GM21515 (cell line): ENCODE measurements at regions not wholly inside any gene's neighbourhood (a gene's known extent, or its start where the extent isn't known, plus 50 kb on each side); places are given as distances from the start of the nearest gene placed in this dataset.

Experiments used
- ATAC-seq: cut with Tn5 transposase; IDR thresholded peaks from one replicate; pipeline ENCODE4 v1.9.1; 2021; ENCODE audit not compliant: unreplicated experiment

GRCh38 chr9:115914291-115914690 is 239.3 kb upstream of the PAPPA start:
- ATAC-seq, result no peak

- ATAC-seq, result no peak
Measured at GRCh38 chr9:115921301-115921700, 232.3 kb upstream of the PAPPA start.

- no peak for ATAC-seq
Measured at GRCh38 chr9:115922444-115922843, 231.1 kb upstream of the PAPPA start.

GRCh38 chr9:115923410-115923809 is 230.2 kb upstream of the PAPPA start:
- ATAC-seq, result no peak

DNA sequence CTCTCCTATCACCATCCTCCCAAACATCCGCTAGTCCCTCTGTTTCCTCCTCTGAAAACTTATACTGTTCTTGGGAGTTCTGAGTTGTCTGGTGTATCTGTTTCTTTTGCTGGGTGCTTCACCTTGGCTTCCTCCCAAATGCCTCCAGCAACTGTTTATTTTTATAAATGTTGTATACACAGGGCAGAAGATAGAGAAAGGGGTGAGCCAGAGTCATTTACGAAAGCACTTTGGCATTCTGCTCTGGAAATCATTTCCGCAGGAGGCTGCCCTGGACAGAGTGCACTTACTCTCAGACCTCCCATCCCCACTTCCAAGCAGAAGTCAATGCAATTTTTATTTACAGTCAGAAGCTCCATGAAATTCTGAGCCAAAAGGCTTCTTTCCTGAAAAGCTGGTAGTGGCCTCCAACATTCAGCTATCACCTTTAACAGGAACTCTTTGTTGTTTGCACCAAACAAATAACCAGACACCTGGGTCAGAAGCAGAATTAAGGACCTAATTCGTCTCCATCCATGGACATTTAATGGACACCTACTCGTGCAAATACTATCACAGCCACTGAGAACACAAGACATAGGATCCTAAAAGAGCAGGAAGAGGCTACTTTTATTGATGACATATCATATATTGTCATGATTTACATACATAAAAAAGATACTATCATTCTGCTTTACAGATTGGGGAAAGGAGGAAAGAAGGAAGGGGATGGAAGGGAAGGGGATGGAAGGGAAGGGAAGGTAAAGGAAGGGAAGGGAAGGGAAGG is 229.5 kb upstream of the PAPPA start:
- ATAC-seq, result no peak

DNA sequence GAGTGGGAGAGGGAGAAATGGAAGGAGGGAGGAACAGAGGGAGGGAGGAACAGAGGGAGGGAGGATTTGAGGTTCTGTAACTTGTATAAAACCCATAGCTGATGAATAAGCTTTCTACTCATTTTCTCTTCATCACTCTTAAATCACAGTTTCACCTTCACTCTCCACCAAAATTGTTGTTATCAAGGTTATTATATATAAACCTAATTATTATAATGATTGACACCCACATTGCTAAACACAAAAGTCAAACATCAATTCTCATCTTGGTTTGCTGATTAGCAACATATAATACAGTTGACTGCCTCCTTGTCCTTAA is 229.0 kb upstream of the PAPPA start:
- no peak for ATAC-seq

GRCh38 chr9:115925424-115925823 is 228.2 kb upstream of the PAPPA start:
- ATAC-seq, result no peak

DNA sequence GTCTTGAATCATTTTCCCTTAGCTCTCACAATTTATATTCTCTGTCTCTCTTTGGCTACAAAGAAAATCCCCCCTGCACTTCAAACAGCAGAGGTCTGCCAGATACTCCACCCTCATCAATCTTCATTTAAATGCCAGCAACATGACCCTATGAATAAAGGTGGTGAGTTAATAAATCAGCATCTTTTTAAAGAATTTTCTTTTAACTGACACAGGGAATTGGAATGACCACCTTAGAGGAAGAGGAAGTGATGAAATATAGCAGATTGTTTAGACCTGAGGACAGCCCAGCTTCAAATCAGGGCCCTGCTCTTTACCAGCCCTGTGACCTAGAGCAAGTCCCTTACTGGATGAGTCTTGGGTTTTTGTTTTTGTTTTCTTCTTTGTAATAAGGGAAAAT is 223.1 kb upstream of the PAPPA start:
- ATAC-seq, result no peak

DNA sequence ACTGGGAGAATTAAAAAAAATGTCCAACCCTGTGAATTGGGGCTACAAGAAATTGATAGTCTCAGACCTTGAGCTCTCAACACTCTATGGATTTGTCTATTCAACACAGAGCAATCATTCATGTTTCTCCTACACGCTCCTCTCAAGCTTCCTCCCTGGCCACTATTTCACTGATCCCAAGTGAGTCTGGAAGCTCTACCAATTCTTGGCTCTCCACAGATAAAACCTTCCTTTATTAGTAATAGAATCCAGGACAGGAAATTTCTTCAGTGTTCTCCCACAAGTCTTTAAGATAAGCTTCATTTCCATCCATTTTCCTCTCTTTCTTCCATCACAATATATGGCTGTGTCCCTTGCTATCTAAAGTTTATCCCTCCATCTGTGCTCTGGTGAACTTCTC is 215.1 kb upstream of the PAPPA start:
- ATAC-seq, result no peak

- no peak for ATAC-seq
Measured at GRCh38 chr9:115939065-115939765, 214.4 kb upstream of the PAPPA start.

DNA sequence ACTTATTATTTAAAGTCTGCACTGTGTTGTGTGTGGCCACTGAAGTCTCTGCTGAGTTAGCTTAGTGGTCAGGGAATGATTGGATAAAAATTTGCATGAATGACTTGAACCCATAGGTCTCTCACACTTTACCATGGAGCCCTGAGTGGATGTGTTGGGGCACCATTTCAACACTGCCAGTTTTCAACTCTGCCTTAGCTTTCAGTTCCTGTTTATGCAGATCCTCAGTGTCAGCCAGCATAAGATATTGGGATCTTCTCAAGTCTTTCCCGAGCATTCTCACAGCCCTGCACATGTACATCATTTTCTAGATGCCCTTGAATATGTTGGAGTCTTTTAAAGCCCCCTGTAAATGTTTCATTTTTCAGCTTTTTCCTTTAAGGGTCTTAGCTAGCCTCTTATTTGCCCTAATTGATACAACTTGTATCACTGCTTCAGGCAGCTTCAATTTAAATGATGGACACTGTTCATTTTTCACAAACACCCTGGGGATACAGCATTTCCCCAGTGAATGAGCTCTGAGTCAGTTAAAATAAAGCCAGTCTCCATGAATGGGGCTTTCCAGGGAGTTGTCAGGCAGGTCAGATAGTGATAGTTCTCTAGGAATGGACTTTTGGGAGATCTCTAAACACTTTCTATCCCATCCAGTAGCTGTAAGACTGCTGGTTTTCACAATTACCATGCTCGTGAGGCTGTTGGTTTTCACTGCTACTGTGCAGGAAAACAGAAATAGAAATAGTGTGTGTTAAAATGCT is 211.9 kb upstream of the PAPPA start:
- ATAC-seq, result no peak

GRCh38 chr9:115943431-115944165 is 210.0 kb upstream of the PAPPA start:
- no peak for ATAC-seq

DNA sequence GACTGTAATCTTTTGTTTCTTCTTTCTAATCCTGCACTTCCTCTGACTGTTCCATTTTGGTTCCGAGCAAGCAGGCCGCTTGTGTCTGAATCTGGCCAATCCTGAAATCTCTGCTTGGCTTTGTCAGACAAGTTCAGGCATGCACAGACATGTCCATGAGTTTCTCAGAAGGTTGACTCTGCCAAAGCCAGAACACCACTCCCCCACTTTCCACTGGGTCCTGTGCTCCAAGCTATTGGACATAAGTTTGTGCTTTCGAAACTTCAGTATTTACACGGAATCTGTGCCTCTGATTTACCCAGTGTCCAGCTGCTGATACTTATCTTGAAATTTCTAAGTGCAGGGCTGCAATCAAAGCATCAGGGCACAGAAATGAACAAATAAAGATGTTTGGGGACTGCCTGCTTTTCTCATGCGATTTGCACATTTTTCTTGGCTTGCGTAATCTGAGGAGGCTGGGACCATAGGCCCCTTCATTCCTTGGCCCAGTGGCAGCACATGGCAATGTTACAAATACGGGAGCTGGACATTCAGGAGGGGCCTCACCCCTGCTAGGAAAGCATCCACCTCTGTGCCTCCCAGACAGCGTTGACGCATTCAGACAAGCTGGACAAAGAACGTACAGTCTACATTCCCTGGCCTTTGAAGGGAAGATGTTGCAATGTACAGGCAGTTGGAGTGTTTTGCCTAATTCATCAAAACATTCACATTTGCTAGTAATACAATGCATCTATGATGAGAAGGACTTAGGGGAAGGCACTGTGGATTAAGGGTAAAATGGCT is 209.2 kb upstream of the PAPPA start:
- ATAC-seq, result no peak

DNA sequence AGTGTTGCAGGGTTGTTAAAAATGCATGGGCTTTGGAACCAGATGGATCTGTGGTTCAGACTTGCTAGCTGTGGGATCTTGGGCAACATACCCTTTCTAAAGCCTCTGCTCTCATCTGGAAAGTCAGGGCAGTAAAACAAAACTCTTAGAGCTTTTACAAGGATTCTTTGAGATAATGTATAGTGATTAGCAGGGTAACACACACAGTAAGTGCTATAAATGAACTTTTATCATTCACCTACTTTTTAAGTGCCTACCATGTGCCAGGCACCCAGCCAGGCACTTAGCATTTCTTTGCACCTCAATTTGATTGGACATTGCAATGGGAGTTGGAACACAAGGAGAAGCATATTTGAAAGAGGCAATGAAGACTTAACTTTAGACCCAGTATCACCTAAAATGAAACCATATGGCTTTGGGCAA is 208.6 kb upstream of the PAPPA start:
- no peak for ATAC-seq

GRCh38 chr9:115946530-115946929 is 207.1 kb upstream of the PAPPA start:
- ATAC-seq, result no peak

DNA sequence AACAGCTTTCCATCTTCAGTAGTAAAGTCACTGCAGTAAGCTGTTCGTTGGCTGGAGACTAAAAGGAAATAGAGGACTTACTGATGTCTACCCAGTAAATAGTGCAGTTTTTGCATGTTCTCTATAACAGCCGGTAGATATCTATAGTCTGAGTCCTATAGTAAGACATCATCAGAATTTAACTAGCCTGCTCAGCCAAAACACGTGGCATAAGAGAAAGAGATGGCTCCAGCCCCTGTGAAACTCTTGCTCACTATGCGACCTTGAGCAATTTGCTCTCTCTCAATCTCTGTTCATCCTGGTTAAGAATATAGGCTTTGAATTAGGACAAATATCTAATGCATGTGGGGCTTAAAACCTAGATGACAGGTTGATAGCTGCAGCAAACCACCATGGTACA is 201.6 kb upstream of the PAPPA start:
- no peak for ATAC-seq

GRCh38 chr9:115952430-115953292 is 200.9 kb upstream of the PAPPA start:
- ATAC-seq, result no peak

- ATAC-seq, result no peak
Measured at GRCh38 chr9:115956371-115956770, 197.2 kb upstream of the PAPPA start.

DNA sequence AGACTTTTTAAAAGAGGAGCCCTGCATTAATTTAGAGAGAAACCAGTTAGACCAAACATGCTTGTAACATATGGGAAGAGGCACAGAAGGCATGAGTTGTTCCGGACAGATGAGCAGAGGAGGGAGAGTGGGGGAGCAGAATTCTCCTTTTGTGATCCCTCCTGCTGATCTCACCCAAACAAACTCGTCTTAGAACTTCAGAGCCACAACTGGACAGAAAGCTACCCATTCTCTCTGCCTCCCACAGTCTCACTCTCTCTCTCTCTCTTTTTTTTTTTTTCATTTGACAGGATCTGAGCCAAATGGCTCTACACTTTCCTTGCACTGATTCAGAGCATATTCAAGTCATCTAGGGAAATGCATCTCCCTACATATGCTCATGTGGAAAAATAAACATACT is 196.0 kb upstream of the PAPPA start:
- no peak for ATAC-seq
